HepG2 (cell line): ENCODE measurements at regions not wholly inside any gene's neighbourhood (a gene's known extent, or its start where the extent isn't known, plus 50 kb on each side); places are given as distances from the start of the nearest gene placed in this dataset.

Experiments
- CEBPB ChIP-seq: IDR thresholded peaks from 2 replicates; pipeline ENCODE4 v1.6.1; 2011; ENCODE audit warnings: low read depth, low read length, improper control_type of control experiment, borderline replicate concordance
- FUBP1 ChIP-seq: sonication (generic); formaldehyde crosslinking; IDR thresholded peaks from 2 replicates; pipeline ENCODE4 v1.5.1; 2020; ENCODE audit warnings: missing genetic modification reagents, mild to moderate bottlenecking, borderline replicate concordance
- JUNB ChIP-seq: sonication (generic); formaldehyde crosslinking; IDR thresholded peaks from 2 replicates; pipeline ENCODE4 v1.8.0; 2022; ENCODE audit warnings: missing genetic modification reagents, mild to moderate bottlenecking, borderline replicate concordance
- MIER3 ChIP-seq: IDR thresholded peaks from 2 replicates; pipeline ENCODE4 v1.6.1; 2016; ENCODE audit warnings: missing compliant biosample characterization, borderline replicate concordance
- UBTF ChIP-seq: sonication (generic); formaldehyde crosslinking; IDR thresholded peaks from 2 replicates; pipeline ENCODE4 v1.4.0; 2020; ENCODE audit warnings: mild to moderate bottlenecking, missing genetic modification reagents
- ZBTB43 ChIP-seq: sonication (generic); formaldehyde crosslinking; conservative IDR thresholded peaks from 2 replicates; pipeline ENCODE4 v1.4.0; 2020; ENCODE audit warnings: missing genetic modification reagents
- ZFP41 ChIP-seq: sonication (generic); formaldehyde crosslinking; IDR thresholded peaks from 2 replicates; pipeline ENCODE4 v1.4.0; 2020; ENCODE audit warnings: mild to moderate bottlenecking, missing genetic modification reagents, borderline replicate concordance
- ZNF510 ChIP-seq: sonication (generic); formaldehyde crosslinking; IDR thresholded peaks from 2 replicates; pipeline ENCODE4 v1.4.0; 2020; ENCODE audit warnings: low read depth, mild to moderate bottlenecking, missing genetic modification reagents
- ZNF589 ChIP-seq: sonication (generic); formaldehyde crosslinking; conservative IDR thresholded peaks from 2 replicates; pipeline ENCODE4 v1.8.0; 2022; ENCODE audit warnings: mild to moderate bottlenecking, moderate library complexity, missing genetic modification reagents
- ZSCAN30 ChIP-seq: sonication (generic); formaldehyde crosslinking; IDR thresholded peaks from 2 replicates; pipeline ENCODE4 v1.5.0; 2020; ENCODE audit warnings: mild to moderate bottlenecking, missing genetic modification reagents

- TF ChIP-seq CEBPB: no peak
- no peak for TF ChIP-seq FUBP1
- TF ChIP-seq ZNF510: no peak
- TF ChIP-seq JUNB (CRISPR knock-in tag): no peak
- no peak for TF ChIP-seq UBTF
- TF ChIP-seq ZFP41 (CRISPR knock-in tag): no peak
- TF ChIP-seq MIER3 (CRISPR knock-in tag): no peak
- TF ChIP-seq ZNF589 (CRISPR knock-in tag): no peak
- no peak for TF ChIP-seq ZSCAN30
- no peak for TF ChIP-seq ZBTB43 (CRISPR knock-in tag)
Observed at GRCh38 chr3:73863546-73864079, 238.9 kb upstream of the PDZRN3 start (continued).
